ENCODE measurements at regions not wholly inside any gene's neighbourhood (a gene's known extent, or its start where the extent isn't known, plus 50 kb on each side); places are given as distances from the start of the nearest gene placed in this dataset.

- no peak for TF ChIP-seq ZNF462 (CRISPR knock-in tag; IDR thresholded peaks at IDR 0.05)
Measured at GRCh38 chr14:82872494-82872893, 1338.8 kb upstream of the SEL1L start (continued).

GRCh38 chr14:82878951-82879350, 1345.3 kb upstream of the SEL1L start:
- TF ChIP-seq CREB1 (CRISPR knock-in tag; IDR thresholded peaks at IDR 0.05; ENCODE audit: low read depth) (no peak), ZNF331 (CRISPR knock-in tag; IDR thresholded peaks at IDR 0.05; ENCODE audit: low read depth) (no peak), CTCF (conservative IDR thresholded peaks at IDR 0.05; ENCODE audit: low read depth in 2 of 2) (no peak), JUNB (IDR thresholded peaks at IDR 0.05; ENCODE audit: unreplicated experiment) (no peak), ZNF462 (CRISPR knock-in tag; IDR thresholded peaks at IDR 0.05) (no peak), EZH2 (IDR thresholded peaks at IDR 0.05; ENCODE audit: low read depth, unreplicated experiment) (no peak), NANOG (IDR thresholded peaks at IDR 0.05; ENCODE audit: borderline replicate concordance) (no peak)
- H4K20me1 ChIP-seq (replicated peaks; ENCODE audit: insufficient read depth) = no peaks in the 10 kb centered on the region
- H3K9me2 ChIP-seq (ENCODE audit: insufficient read depth) = no peaks in the 10 kb centered on the region
- H3K4me1 ChIP-seq (ENCODE audit: insufficient read depth) = no peaks in the 10 kb centered on the region
- Mint-ChIP-seq H3K9me3 (peaks cover 12% of the 10 kb centered on the region; the same call in 2 of the 3 replicates), H3K27me3 (ENCODE audit: insufficient read depth, low read depth, poor library complexity) (peaks cover 4% of the 10 kb centered on the region), H3K4me3 (no peak overlapping the region), H3K4me1 (no peaks in the 10 kb centered on the region), H3K36me3 (ENCODE audit: low read depth) (no peaks in the 10 kb centered on the region), H3K27ac (no peak overlapping the region)
- no peaks in the 10 kb centered on the region for H3F3A ChIP-seq (replicated peaks; ENCODE audit: low read depth)
- no peak overlapping the region for H3K4me2 ChIP-seq
- no peak overlapping the region for H3K27ac ChIP-seq (ENCODE audit: low read depth)
- H3K36me3 ChIP-seq (ENCODE audit: insufficient read depth) = no peaks in the 10 kb centered on the region
- ATAC-seq (no peak), DNase-seq (ENCODE audit: low spot score) (no peak)
- H2AFZ ChIP-seq = no peak overlapping the region
- H3K27me3 ChIP-seq (ENCODE audit: insufficient read depth) = no peaks in the 10 kb centered on the region
- H3K4me3 ChIP-seq = no peak overlapping the region
- H3K79me2 ChIP-seq (replicated peaks; ENCODE audit: insufficient read depth) = no peaks in the 10 kb centered on the region

All from GM23338 (cell line).